ENCODE measurements at regions not wholly inside any gene's neighbourhood (a gene's known extent, or its start where the extent isn't known, plus 50 kb on each side); places are given as distances from the start of the nearest gene placed in this dataset.

DNA sequence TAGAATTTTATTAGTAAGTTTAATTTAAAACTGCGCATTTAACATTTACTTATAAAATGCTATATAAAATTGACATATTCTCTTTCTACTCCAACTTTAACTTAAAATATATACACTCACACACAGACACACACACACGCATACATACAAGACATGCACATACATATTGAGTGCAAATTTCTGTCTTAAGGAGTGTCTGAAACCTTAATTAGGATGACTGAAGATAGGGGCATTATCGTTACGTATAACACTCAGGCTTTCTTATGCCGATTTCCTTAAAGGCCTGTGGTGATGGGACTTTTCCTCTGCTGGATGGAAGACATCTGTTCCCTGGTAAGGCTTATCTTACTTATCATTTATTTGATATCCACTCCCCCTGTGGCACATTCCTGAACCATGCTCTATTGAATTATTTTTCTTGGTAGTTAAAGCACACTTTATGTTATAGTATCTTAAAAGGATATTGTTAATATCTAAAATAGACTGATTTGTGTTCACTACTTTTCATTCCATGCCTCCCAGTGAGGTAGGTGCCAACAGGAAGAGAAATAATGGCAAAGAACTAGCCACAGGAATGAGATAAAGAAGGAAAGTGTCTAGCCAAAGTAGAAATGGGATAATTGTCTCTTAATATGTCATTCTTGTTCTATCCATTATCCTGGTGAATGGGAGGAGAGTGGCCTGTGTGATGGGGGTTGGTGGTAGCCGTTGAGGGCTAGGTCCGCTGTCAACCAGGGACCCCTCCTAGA is 92.9 kb upstream of the GPRIN3 start:
- TF ChIP-seq FOXA1 (IDR thresholded peaks at IDR 0.05) (no peak), NFRKB (IDR thresholded peaks at IDR 0.05) (no peak), ELF4 (IDR thresholded peaks at IDR 0.05) (no peak), ARNT (IDR thresholded peaks at IDR 0.05) (no peak), SP1 (IDR thresholded peaks at IDR 0.05) (no peak)
- TF ChIP-seq, protein P1, sequence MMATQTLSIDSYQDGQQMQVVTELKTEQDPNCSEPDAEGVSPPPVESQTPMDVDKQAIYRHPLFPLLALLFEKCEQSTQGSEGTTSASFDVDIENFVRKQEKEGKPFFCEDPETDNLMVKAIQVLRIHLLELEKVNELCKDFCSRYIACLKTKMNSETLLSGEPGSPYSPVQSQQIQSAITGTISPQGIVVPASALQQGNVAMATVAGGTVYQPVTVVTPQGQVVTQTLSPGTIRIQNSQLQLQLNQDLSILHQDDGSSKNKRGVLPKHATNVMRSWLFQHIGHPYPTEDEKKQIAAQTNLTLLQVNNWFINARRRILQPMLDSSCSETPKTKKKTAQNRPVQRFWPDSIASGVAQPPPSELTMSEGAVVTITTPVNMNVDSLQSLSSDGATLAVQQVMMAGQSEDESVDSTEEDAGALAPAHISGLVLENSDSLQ (IDR thresholded peaks at IDR 0.05), result no peak
